Vagina (tissue), 2 donors: ENCODE measurements at regions not wholly inside any gene's neighbourhood (a gene's known extent, or its start where the extent isn't known, plus 50 kb on each side); places are given as distances from the start of the nearest gene placed in this dataset.
"Not testable (repeated sequence)": the region's sequence is repeated elsewhere in the genome, so short reads cannot be mapped to it uniquely, and the experiment has no call there.

Source experiments
- DNase-seq, 2 donors: peaks; one replicate each; pipeline ENCODE4 v3.0.0-alpha.2; 2017; ENCODE audit errors: extremely low spot score in 2 of 2
- H3K27ac ChIP-seq: fragments of 200-600 bp; sonication (generic); one replicate; pipeline ENCODE4 v1.5.1; 2019
- H3K27me3 ChIP-seq: fragments of 200-600 bp; sonication (generic); one replicate; pipeline ENCODE4 v1.5.1; 2019
- H3K36me3 ChIP-seq, 2 donors: fragments of 200-600 bp; sonication (generic); one replicate each; pipeline ENCODE4 v1.5.1; 2017 to 2019
- H3K4me1 ChIP-seq: fragments of 200-600 bp; sonication (generic); one replicate; pipeline ENCODE4 v1.5.1; 2019
- H3K4me3 ChIP-seq, 2 donors: fragments of 200-600 bp; sonication (generic); 1 replicate in 1 of 2; 2 replicates in 1 of 2; pipeline ENCODE4 v1.5.1; 2016 to 2019
- H3K9me3 ChIP-seq: fragments of 200-600 bp; sonication (generic); one replicate; pipeline ENCODE4 v1.5.1; 2019
- CTCF ChIP-seq, 3 experiments: fragments of 450-650 bp in 2 of 3; fragments of 200-600 bp in 1 of 3; sonication (generic) in 1 of 3; IDR thresholded peaks; one replicate each; pipeline ENCODE4 v1.5.1; 2017 to 2019; ENCODE audit warnings: antibody characterized with exemption in 3 of 3, mild to moderate bottlenecking in 2 of 3, moderate library complexity in 2 of 3
- POLR2A ChIP-seq, 2 donors: fragments of 450-650 bp; IDR thresholded peaks; one replicate each; pipeline ENCODE4 v1.6.1; 2017; ENCODE audit warnings: antibody characterized with exemption in 2 of 2, mild to moderate bottlenecking in 2 of 2, moderate library complexity in 2 of 2
- POLR2AphosphoS5 ChIP-seq, 2 donors: sonication (generic); formaldehyde crosslinking; IDR thresholded peaks; one replicate each; pipeline ENCODE4 v1.9.0; 2017; ENCODE audit warnings: antibody characterized with exemption in 2 of 2, mild to moderate bottlenecking in 2 of 2, low read depth in 1 of 2; ENCODE audit not compliant: insufficient read depth in 1 of 2
- intact Hi-C: fragments of 100-400 bp; cut with DNase I; formaldehyde crosslinking; loops from one replicate; pipeline ENCODE4 v1.15.1; 2023

- H3K36me3 ChIP-seq: no peaks in the 10 kb centered on the region
- TF ChIP-seq POLR2AphosphoS5 (IDR thresholded peaks at IDR 0.05; ENCODE audit: insufficient read depth in 1 of 2, low read depth in 1 of 2): no peak
- no peak for TF ChIP-seq POLR2A (IDR thresholded peaks at IDR 0.05)
- no peak for TF ChIP-seq CTCF (IDR thresholded peaks at IDR 0.05)
- H3K4me1 ChIP-seq: no peaks in the 10 kb centered on the region
- no peak overlapping the region for H3K4me3 ChIP-seq
- intact Hi-C loops: no loop called here
- H3K9me3 ChIP-seq: no peaks in the 10 kb centered on the region
- DNase-seq: no peak
- H3K27ac ChIP-seq: no peak overlapping the region
- no peaks in the 10 kb centered on the region for H3K27me3 ChIP-seq
These were observed 347.6 kb downstream of the GADD45G start for GRCh38 chr9:89952401-89952800.

- H3K4me3 ChIP-seq, H3K4me1 ChIP-seq, H3K27me3 ChIP-seq, H3K27ac ChIP-seq, intact Hi-C loops, H3K36me3 ChIP-seq, H3K9me3 ChIP-seq, DNase-seq: not testable (repeated sequence)
These were observed 348.5 kb downstream of the GADD45G start for GRCh38 chr9:89953263-89953662.

GRCh38 chr9:89953824-89954615, 349.2 kb downstream of the GADD45G start:
- H3K4me3 ChIP-seq: no peak overlapping the region
- H3K9me3 ChIP-seq: no peaks in the 10 kb centered on the region
- DNase-seq: no peak
- no peaks in the 10 kb centered on the region for H3K27me3 ChIP-seq
- no peaks in the 10 kb centered on the region for H3K4me1 ChIP-seq
- H3K36me3 ChIP-seq: no peaks in the 10 kb centered on the region
- no peak overlapping the region for H3K27ac ChIP-seq
- intact Hi-C loops: no loop called here
- no peak for TF ChIP-seq POLR2A (IDR thresholded peaks at IDR 0.05)

- H3K4me1 ChIP-seq: no peaks in the 10 kb centered on the region
- no peak for TF ChIP-seq CTCF (IDR thresholded peaks at IDR 0.05)
- TF ChIP-seq POLR2A (IDR thresholded peaks at IDR 0.05): no peak
- no peak overlapping the region for H3K4me3 ChIP-seq
- H3K27me3 ChIP-seq: no peaks in the 10 kb centered on the region
- intact Hi-C loops: no loop called here
- no peak overlapping the region for H3K27ac ChIP-seq
- H3K9me3 ChIP-seq: no peaks in the 10 kb centered on the region
- DNase-seq: no peak
- no peaks in the 10 kb centered on the region for H3K36me3 ChIP-seq
These were observed 350.3 kb downstream of the GADD45G start for GRCh38 chr9:89955144-89955543.

GRCh38 chr9:89955626-89956025, 350.8 kb downstream of the GADD45G start:
- H3K4me3 ChIP-seq: no peak overlapping the region
- intact Hi-C loops: no loop called here
- DNase-seq: no peak
- no peak overlapping the region for H3K27ac ChIP-seq
- TF ChIP-seq POLR2AphosphoS5 (IDR thresholded peaks at IDR 0.05; ENCODE audit: insufficient read depth in 1 of 2, low read depth in 1 of 2): no peak
- TF ChIP-seq CTCF (IDR thresholded peaks at IDR 0.05): no peak
- no peak for TF ChIP-seq POLR2A (IDR thresholded peaks at IDR 0.05)
- no peaks in the 10 kb centered on the region for H3K36me3 ChIP-seq
- no peaks in the 10 kb centered on the region for H3K9me3 ChIP-seq
- H3K27me3 ChIP-seq: no peaks in the 10 kb centered on the region
- no peaks in the 10 kb centered on the region for H3K4me1 ChIP-seq

- Histone ChIP-seq H3K27ac (no peak overlapping the region), H3K4me1 (no peaks in the 10 kb centered on the region), H3K9me3 (no peaks in the 10 kb centered on the region), H3K27me3 (no peaks in the 10 kb centered on the region), H3K4me3 (no peak overlapping the region), H3K36me3 (no peaks in the 10 kb centered on the region)
- intact Hi-C loops: no loop called here
- TF ChIP-seq POLR2AphosphoS5 (IDR thresholded peaks at IDR 0.05; ENCODE audit: insufficient read depth in 1 of 2, low read depth in 1 of 2) (no peak), CTCF (IDR thresholded peaks at IDR 0.05) (no peak), POLR2A (IDR thresholded peaks at IDR 0.05) (no peak)
- DNase-seq: no peak
These were observed 351.5 kb downstream of the GADD45G start for GRCh38 chr9:89956331-89956730.
